ENCODE measurements at regions not wholly inside any gene's neighbourhood (a gene's known extent, or its start where the extent isn't known, plus 50 kb on each side); places are given as distances from the start of the nearest gene placed in this dataset.

DNA sequence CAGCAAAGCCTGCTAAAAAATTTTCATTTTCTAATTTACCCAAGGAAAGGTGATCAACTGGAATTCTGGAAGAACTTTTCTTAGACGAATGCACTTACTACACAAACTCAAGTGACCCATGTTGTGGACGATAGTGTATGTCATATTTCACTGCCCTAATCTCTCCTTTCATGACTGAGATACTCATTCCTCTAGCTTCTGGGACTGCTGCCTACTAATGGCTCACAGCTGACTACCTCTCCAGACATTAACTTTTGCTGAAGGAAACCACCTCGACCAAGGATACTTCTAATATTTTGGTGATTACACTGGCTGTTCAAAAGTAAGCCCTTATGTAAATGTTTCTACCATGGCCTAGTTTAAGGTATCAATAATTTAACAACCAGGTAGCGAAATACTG, 959.9 kb upstream of the GHITM start:
- Mint-ChIP-seq H3K36me3 (ENCODE audit: insufficient read depth) (no peaks in the 10 kb centered on the region), H3K9me3 (peaks cover 6 to 22% of the 10 kb centered on the region in 2 donors), H3K27ac (no peak overlapping the region), H3K27me3 (no peaks in the 10 kb centered on the region), H3K4me1 (ENCODE audit: low read depth in 2 of 2) (no peaks in the 10 kb centered on the region), H3K4me3 (no peak overlapping the region)
- ATAC-seq (replicated peaks) (no peak), DNase-seq (no peak)

DNA sequence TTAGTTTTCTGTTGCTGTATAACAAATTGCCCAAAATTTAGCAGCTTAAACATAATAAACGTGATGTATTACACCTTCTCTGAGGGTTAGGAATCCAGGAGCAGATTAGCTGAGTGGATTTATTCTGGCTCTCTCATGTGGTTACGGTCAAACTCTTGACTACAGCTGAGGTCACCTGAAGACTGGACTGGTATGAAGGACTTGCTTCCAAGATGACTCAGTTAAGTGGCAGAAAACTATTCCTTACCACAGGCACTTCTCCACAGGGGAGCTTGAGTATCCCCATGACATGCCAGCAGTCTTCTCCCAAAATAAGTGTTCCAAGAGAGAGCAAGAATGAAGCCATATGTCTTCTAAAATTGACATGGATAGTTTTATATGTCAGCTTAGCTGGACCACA, 957.2 kb upstream of the GHITM start:
- H3K4me3 Mint-ChIP-seq = no peak overlapping the region
- no peaks in the 10 kb centered on the region for H3K4me1 Mint-ChIP-seq (ENCODE audit: low read depth in 2 of 2)
- ATAC-seq (replicated peaks) = no peak
- no peak for DNase-seq
- H3K9me3 Mint-ChIP-seq = peaks cover 9 to 18% of the 10 kb centered on the region in 2 donors
- H3K27ac Mint-ChIP-seq = no peak overlapping the region
- no peaks in the 10 kb centered on the region for H3K27me3 Mint-ChIP-seq
- H3K36me3 Mint-ChIP-seq (ENCODE audit: insufficient read depth) = no peaks in the 10 kb centered on the region

DNA sequence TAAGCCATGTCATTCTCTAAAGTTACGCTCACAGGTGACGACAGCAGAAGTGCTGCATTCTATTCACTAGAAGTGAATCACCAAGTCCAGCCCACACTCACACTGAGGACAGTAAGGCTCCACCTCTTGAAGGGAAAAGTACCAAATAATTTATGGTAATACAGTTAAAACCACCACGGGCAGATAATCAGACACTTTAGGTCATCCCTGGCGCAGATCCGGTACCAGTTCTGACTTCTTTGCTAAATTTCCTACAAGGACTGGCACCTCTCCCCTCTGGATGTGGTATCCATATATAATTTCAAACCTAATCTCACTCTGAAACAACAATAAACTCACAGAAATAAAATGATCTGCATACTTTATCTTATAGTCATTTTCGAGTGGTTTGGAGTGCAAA, 954.7 kb upstream of the GHITM start:
- DNase-seq = no peak
- H3K4me1 Mint-ChIP-seq (ENCODE audit: low read depth in 2 of 2) = no peaks in the 10 kb centered on the region

DNA sequence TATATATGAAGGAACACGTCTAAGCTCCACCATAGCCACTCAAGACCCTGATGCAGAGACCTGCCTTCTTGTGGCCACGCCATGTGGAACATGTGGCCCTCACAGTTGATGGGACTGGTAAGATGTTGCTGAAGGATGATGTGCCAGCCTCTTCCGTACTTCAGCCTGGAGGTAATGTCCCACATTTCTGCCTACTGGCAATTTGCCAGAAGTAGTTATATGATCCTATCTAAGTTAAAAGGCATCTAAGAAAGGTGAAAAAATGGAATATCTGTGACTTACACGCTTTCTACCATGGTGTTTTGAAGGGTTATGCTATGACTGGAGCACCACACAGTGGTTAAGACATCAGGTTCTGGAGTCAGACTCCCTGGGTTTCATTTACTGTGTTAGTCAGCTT, 948.7 kb upstream of the GHITM start:
- Mint-ChIP-seq H3K4me3 (no peak overlapping the region), H3K4me1 (ENCODE audit: low read depth in 2 of 2) (no peaks in the 10 kb centered on the region), H3K27ac (no peak overlapping the region), H3K36me3 (ENCODE audit: insufficient read depth) (no peaks in the 10 kb centered on the region), H3K9me3 (peaks cover 7 to 16% of the 10 kb centered on the region in 2 donors), H3K27me3 (no peaks in the 10 kb centered on the region)
- ATAC-seq (replicated peaks) (no peak), DNase-seq (no peak)

More for the DNA sequence above, 954.7 kb upstream of the GHITM start:
- Mint-ChIP-seq H3K27ac (no peak overlapping the region), H3K27me3 (no peaks in the 10 kb centered on the region), H3K4me3 (no peak overlapping the region), H3K36me3 (ENCODE audit: insufficient read depth) (no peaks in the 10 kb centered on the region), H3K9me3 (peaks cover 9 to 18% of the 10 kb centered on the region in 2 donors)
- no peak for ATAC-seq (replicated peaks)

DNA sequence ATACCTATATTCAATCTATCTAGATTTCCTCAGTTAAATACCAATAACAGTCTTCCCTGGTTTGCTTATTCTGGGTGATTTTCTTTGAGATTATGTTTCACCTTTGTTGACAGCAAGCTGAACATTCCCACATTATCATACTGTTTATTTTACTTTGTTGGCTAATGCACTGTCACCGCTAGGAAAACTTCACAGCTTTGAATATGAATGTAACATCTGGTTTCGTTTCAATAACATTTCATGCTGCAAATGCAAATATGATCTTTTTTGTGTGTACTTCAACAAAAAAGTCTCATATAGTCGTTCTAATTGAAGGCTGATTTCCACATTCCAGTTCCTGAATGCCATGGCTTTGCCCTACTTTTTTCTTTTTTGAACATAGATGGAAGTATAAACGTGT, 946.3 kb upstream of the GHITM start:
- peaks cover 5 to 9% of the 10 kb centered on the region in 2 donors for H3K9me3 Mint-ChIP-seq
- H3K4me1 Mint-ChIP-seq (ENCODE audit: low read depth in 2 of 2) = no peaks in the 10 kb centered on the region
- DNase-seq (no peak), ATAC-seq (replicated peaks) (no peak)
- no peak overlapping the region for H3K4me3 Mint-ChIP-seq
- H3K27ac Mint-ChIP-seq = no peak overlapping the region
- no peaks in the 10 kb centered on the region for H3K27me3 Mint-ChIP-seq
- H3K36me3 Mint-ChIP-seq (ENCODE audit: insufficient read depth) = no peaks in the 10 kb centered on the region

DNA sequence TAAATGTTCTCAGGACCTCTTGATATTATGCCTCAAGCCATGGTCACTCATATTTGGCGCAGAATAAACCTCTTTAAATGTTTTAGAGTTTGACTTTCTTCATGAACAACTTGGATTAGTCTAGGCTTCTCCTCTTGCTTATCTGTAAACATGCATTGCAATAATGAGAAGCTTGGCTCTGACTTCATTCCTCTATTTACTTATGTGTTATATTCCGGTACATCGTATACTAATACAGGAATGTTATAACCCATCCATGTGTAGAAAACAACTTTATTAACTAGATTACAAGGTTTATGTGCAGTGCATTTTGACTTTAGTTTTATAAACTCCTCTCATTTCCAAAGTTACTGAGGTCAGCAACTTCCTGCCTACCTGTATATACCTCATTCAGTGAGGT, 944.3 kb upstream of the GHITM start:
- Mint-ChIP-seq H3K27me3 (no peaks in the 10 kb centered on the region), H3K27ac (no peak overlapping the region), H3K4me1 (ENCODE audit: low read depth in 2 of 2) (no peaks in the 10 kb centered on the region), H3K4me3 (no peak overlapping the region), H3K36me3 (ENCODE audit: insufficient read depth) (no peaks in the 10 kb centered on the region), H3K9me3 (peaks cover 5 to 8% of the 10 kb centered on the region in 2 donors)
- DNase-seq = no peak
- ATAC-seq (replicated peaks) = no peak

DNA sequence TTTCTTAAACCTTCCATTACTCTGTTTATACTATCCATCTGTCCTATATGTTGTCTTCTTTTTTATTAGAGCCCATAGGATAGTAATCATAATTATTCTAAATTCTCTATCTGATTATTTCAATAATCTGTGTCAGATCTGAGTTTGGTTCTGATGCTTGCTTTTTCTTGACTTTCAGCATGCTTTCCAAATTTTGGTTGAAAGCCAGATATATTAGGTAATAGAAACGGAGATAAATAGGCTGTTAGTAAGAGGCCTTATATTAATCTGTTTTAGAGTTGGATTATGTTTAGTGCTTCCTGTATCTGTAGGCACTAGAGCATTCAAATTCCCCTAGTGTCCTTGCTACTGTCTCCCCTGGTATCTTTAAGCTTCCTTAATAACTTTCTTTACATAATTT, 939.9 kb upstream of the GHITM start:
- ATAC-seq (replicated peaks) (no peak), DNase-seq (no peak)
- Mint-ChIP-seq H3K27ac (no peak overlapping the region), H3K4me1 (ENCODE audit: low read depth in 2 of 2) (no peaks in the 10 kb centered on the region), H3K9me3 (peaks cover 8 to 15% of the 10 kb centered on the region in 2 donors), H3K4me3 (no peak overlapping the region), H3K36me3 (ENCODE audit: insufficient read depth) (no peaks in the 10 kb centered on the region), H3K27me3 (no peaks in the 10 kb centered on the region)

DNA sequence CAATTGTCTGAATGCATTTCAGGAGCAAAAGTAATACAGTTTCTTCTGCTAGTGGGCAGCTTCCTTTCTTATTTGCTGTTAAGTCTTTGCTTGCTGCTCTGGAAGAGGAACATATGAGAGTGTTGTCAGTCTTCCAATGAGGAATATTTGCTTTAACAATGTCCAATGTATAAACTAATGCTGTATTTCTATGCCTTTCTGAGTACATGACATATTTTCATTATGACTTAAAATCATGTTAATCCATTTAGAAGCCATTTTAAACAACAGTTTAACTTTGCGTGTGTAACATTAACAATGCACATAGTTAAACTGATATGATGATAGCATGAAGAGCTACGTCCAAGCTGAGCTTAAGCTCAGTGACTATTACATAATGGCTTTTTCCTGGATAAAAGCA, 933.4 kb upstream of the GHITM start:
- Mint-ChIP-seq H3K4me3 (no peak overlapping the region), H3K36me3 (ENCODE audit: insufficient read depth) (no peaks in the 10 kb centered on the region), H3K27ac (no peak overlapping the region), H3K4me1 (ENCODE audit: low read depth in 2 of 2) (no peaks in the 10 kb centered on the region), H3K9me3 (peaks cover 5 to 8% of the 10 kb centered on the region in 2 donors), H3K27me3 (no peaks in the 10 kb centered on the region)
- ATAC-seq (replicated peaks) (no peak), DNase-seq (no peak)

DNA sequence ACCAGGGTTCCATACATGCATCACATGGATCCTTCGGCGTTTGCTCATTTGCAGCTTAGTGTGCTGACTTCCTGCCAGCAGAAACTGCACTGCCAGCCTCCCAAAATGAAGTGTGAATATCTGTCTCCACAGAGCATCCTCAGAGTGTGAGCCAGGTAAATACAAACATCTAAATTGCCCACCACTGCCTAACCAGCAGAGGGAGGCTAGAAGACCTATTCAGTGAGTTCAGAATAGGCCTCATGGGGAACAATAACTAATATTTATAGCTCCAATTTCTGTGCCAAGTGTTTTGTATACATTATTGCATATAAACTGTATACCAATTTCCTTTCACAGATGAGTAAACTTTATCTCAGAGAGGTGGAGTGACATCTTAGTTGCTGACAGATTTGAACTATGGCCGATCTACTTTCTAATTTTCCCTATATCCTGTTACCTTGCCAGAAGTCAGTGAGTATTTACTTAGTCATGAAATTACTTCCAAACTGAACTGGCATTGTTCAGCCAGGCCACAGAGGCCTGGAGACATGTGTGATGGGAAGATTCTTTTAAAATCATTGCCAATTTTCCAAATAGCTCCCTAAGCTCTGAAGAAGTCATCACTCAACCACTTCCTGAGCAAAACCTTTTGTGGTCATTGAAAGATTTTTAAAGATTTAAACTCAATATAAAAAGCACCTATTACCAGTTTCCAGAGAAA, 926.5 kb upstream of the GHITM start:
- no peak overlapping the region for H3K27ac Mint-ChIP-seq
- H3K4me3 Mint-ChIP-seq = no peak overlapping the region
- no peaks in the 10 kb centered on the region for H3K27me3 Mint-ChIP-seq
- H3K36me3 Mint-ChIP-seq (ENCODE audit: insufficient read depth) = no peaks in the 10 kb centered on the region
- H3K4me1 Mint-ChIP-seq (ENCODE audit: low read depth in 2 of 2) = no peaks in the 10 kb centered on the region
- ATAC-seq (replicated peaks) = no peak
- DNase-seq = no peak
- H3K9me3 Mint-ChIP-seq = peaks cover 5 to 7% of the 10 kb centered on the region in 2 donors

DNA sequence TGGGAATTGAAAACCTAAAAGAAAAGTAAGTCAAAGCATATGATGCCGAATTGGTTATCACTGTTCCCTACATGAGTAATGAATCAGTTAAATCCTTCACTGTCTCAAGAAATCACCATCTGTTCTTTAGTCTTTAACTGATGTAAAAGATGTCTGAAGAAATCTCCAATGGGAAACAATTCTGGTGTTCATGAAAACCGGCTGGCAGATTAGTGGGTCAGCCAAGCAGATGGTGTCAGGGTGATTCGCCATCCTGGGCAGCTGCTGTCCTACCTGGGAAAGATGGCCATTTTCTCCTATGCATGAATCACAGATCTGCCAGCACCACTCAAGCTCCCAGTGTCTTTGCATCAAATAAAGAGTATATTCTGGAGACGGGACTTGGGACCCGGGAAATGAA, 925.2 kb upstream of the GHITM start:
- H3K27me3 Mint-ChIP-seq = no peaks in the 10 kb centered on the region
- no peak overlapping the region for H3K4me3 Mint-ChIP-seq
- H3K36me3 Mint-ChIP-seq (ENCODE audit: insufficient read depth) = no peaks in the 10 kb centered on the region
- DNase-seq (no peak), ATAC-seq (replicated peaks) (no peak)
- H3K27ac Mint-ChIP-seq = no peak overlapping the region
- no peaks in the 10 kb centered on the region for H3K4me1 Mint-ChIP-seq (ENCODE audit: low read depth in 2 of 2)
- H3K9me3 Mint-ChIP-seq = peaks cover 5 to 7% of the 10 kb centered on the region in 2 donors

DNA sequence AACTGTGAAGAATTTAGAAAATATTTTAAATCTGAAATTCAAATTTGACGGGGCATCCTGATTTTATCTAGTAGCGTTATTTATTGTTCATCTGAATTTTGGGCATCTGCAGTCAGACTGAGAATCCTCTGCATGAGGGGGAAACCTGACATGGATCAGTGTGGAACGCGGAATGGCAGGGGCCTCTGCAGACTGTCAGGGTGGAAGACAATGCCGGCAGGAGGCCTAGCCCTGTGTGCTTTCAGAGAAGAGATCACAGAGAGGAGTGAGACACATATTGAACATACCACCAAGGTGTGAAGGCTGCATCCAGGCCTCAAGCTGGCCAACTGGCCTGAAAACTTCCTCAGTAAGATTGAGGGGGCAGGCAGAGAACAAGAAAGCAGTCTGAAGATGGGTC, 921.1 kb upstream of the GHITM start:
- Mint-ChIP-seq H3K27me3 (no peaks in the 10 kb centered on the region), H3K4me3 (no peak overlapping the region), H3K9me3 (peaks cover 2 to 16% of the 10 kb centered on the region in 2 donors), H3K4me1 (ENCODE audit: low read depth in 2 of 2) (no peaks in the 10 kb centered on the region), H3K36me3 (ENCODE audit: insufficient read depth) (no peaks in the 10 kb centered on the region), H3K27ac (no peak overlapping the region)
- no peak for DNase-seq
- ATAC-seq (replicated peaks) = no peak

DNA sequence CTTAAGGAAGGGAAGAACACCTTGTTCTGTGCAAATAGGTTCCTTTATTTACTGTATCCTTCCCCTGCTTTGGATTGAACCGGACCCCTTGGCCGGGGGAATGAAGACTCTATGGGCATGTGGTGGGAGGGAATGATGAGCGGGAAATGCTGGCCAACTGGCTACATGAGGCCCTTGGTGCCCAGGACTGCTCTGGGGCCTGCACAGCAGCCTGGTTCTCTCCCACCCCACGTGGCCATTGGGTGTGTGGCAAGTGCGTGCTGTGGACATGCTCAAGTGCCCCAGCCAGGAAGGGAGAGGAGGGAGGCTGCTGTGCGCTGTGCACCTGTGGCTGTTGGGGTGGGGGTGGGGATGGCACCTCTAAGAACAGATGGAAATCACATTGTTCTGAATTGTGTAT, 917.0 kb upstream of the GHITM start:
- no peaks in the 10 kb centered on the region for H3K4me1 Mint-ChIP-seq (ENCODE audit: low read depth in 2 of 2)
- H3K36me3 Mint-ChIP-seq (ENCODE audit: insufficient read depth) = no peaks in the 10 kb centered on the region
- no peak overlapping the region for H3K4me3 Mint-ChIP-seq

DNA sequence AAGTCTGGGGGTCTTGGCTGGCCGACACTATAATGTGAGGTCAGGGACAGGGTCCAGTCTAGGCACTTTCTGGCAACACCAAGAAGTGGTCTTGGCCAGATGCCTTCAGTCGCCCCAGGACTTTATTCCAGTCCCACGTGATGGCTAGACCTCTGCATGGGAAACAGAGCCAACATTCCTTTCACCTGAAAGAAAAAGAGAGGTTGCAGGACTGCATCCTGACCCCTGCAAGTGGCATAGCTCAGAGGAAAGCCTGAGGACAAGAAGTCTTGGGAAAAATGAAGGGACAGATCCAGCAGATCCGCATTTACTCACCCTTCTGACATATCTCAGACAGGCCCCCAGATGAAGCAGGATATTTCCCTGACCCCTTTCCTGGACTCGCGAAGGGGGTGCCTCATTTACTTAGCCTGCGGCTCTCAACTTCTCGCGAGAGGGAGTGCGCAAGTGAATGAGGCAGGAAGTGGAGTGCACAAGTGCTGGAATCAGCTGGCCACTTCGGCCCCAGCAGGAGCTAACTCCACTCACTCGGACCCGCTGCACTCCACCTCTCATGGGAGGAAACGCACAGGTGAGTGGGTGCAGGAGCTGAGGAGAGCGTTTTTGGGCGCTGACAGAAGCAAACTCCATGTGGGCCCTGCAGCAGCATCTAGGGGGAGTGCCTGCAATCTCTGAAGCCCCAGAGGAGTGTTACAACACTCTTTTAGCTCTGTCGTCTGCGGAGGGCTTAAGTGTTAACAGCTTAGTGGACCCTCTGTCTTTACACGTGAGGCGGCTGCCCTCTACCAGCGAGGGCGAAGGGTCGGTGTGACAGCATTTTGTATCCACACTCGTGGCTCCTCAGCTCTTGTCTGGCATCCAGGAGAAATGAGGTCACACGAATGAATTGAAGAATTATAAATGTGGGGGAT, 916.2 kb upstream of the GHITM start:
- DNase-seq (no peak), ATAC-seq (replicated peaks) (no peak)
- Mint-ChIP-seq H3K27me3 (no peaks in the 10 kb centered on the region), H3K9me3 (peaks cover 5 to 21% of the 10 kb centered on the region in 2 donors), H3K4me1 (ENCODE audit: low read depth in 2 of 2) (no peaks in the 10 kb centered on the region), H3K27ac (no peak overlapping the region), H3K36me3 (ENCODE audit: insufficient read depth) (no peaks in the 10 kb centered on the region), H3K4me3 (no peak overlapping the region)

More for the DNA sequence above, 917.0 kb upstream of the GHITM start:
- Mint-ChIP-seq H3K9me3 (peaks cover 5 to 19% of the 10 kb centered on the region in 2 donors), H3K27me3 (no peaks in the 10 kb centered on the region), H3K27ac (no peak overlapping the region)
- DNase-seq (no peak), ATAC-seq (replicated peaks) (no peak)

DNA sequence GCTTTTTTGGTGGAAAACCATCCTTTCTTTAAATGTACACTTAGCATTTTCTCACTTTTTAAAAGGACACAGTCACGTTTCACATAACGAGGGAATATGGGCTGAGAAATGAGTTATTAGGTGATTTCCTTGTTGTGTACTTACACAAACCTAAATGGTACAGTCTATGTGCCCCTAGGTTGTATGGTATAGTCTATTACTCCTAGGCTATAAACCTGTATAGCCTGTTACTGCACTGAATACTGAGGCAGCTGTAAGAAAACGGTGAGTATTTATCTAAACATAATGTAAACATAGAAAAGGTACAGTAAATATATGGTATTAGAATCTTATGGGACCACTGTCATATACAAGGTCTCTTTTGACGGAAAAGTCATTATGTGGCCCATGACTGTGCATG, 913.5 kb upstream of the GHITM start:
- ATAC-seq (replicated peaks) (no peak), DNase-seq (no peak)
- no peak overlapping the region for H3K4me3 Mint-ChIP-seq
- H3K9me3 Mint-ChIP-seq = peaks cover 13 to 15% of the 10 kb centered on the region in 2 donors
- no peaks in the 10 kb centered on the region for H3K4me1 Mint-ChIP-seq (ENCODE audit: low read depth in 2 of 2)
- H3K27me3 Mint-ChIP-seq = no peaks in the 10 kb centered on the region
- no peak overlapping the region for H3K27ac Mint-ChIP-seq
- H3K36me3 Mint-ChIP-seq (ENCODE audit: insufficient read depth) = no peaks in the 10 kb centered on the region
